ENCODE measurements at regions not wholly inside any gene's neighbourhood (a gene's known extent, or its start where the extent isn't known, plus 50 kb on each side); places are given as distances from the start of the nearest gene placed in this dataset.
"Not testable (repeated sequence)": the region's sequence is repeated elsewhere in the genome, so short reads cannot be mapped to it uniquely, and the experiment has no call there.

GRCh38 chr21:35303085-35303484 lies 254.0 kb upstream of the RUNX1 start:
- peak; percentile 86 for DNase-seq (ENCODE audit: low read depth)

- DNase-seq (ENCODE audit: low read depth): no peak
Observed at GRCh38 chr21:35298757-35299156, 249.7 kb upstream of the RUNX1 start.

GRCh38 chr21:35297665-35298064 lies 248.6 kb upstream of the RUNX1 start:
- no peak for DNase-seq (ENCODE audit: low read depth)

GRCh38 chr21:35294231-35294898 lies 245.3 kb upstream of the RUNX1 start:
- no peak for DNase-seq (ENCODE audit: low read depth)

GRCh38 chr21:35291973-35292627 lies 243.0 kb upstream of the RUNX1 start:
- no peak for DNase-seq (ENCODE audit: low read depth)

GRCh38 chr21:35291034-35291433 lies 241.9 kb upstream of the RUNX1 start:
- no peak for DNase-seq (ENCODE audit: low read depth)

GRCh38 chr21:35288238-35288637 lies 239.1 kb upstream of the RUNX1 start:
- DNase-seq (ENCODE audit: low read depth): no peak

GRCh38 chr21:35284199-35284598 lies 235.1 kb upstream of the RUNX1 start:
- no peak for DNase-seq (ENCODE audit: low read depth)

GRCh38 chr21:35282944-35283343 lies 233.8 kb upstream of the RUNX1 start:
- DNase-seq (ENCODE audit: low read depth): no peak

GRCh38 chr21:35281956-35282355 lies 232.9 kb upstream of the RUNX1 start:
- no peak for DNase-seq (ENCODE audit: low read depth)

GRCh38 chr21:35280231-35280630 lies 231.1 kb upstream of the RUNX1 start:
- DNase-seq (ENCODE audit: low read depth): no peak

GRCh38 chr21:35275776-35276175 lies 226.7 kb upstream of the RUNX1 start:
- DNase-seq (ENCODE audit: low read depth): no peak

- no peak for DNase-seq (ENCODE audit: low read depth)
Observed at GRCh38 chr21:35274923-35275322, 225.8 kb upstream of the RUNX1 start.

GRCh38 chr21:35274090-35274489 lies 225.0 kb upstream of the RUNX1 start:
- DNase-seq (ENCODE audit: low read depth): no peak

- no peak for DNase-seq (ENCODE audit: low read depth)
Observed at GRCh38 chr21:35273333-35273732, 224.2 kb upstream of the RUNX1 start.

GRCh38 chr21:35271344-35272118 lies 222.4 kb upstream of the RUNX1 start:
- not testable (repeated sequence) for DNase-seq (ENCODE audit: low read depth)

- DNase-seq (ENCODE audit: low read depth): no peak
Observed at GRCh38 chr21:35268817-35269216, 219.7 kb upstream of the RUNX1 start.

- DNase-seq (ENCODE audit: low read depth): no peak
Observed at GRCh38 chr21:35268261-35268660, 219.2 kb upstream of the RUNX1 start.

- DNase-seq (ENCODE audit: low read depth): no peak
Observed at GRCh38 chr21:35266546-35266945, 217.4 kb upstream of the RUNX1 start.

GRCh38 chr21:35265170-35265877 lies 216.2 kb upstream of the RUNX1 start:
- no peak for DNase-seq (ENCODE audit: low read depth)

GRCh38 chr21:35259457-35259856 lies 210.4 kb upstream of the RUNX1 start:
- DNase-seq (ENCODE audit: low read depth): no peak

- no peak for DNase-seq (ENCODE audit: low read depth)
Observed at GRCh38 chr21:35258521-35258920, 209.4 kb upstream of the RUNX1 start.

- no peak for DNase-seq (ENCODE audit: low read depth)
Observed at GRCh38 chr21:35257413-35257812, 208.3 kb upstream of the RUNX1 start.
